Activated T-cell treated with anti-CD3 and anti-CD28 coated beads, Interleukin-2, amount 50 U/mL, for 48 hours (primary cell): ENCODE measurements at regions not wholly inside any gene's neighbourhood (a gene's known extent, or its start where the extent isn't known, plus 50 kb on each side); places are given as distances from the start of the nearest gene placed in this dataset.

Experiments
- DNase-seq, 2 experiments: peaks; one replicate each; pipeline ENCODE4 v3.0.0-alpha.2; 2020

DNA sequence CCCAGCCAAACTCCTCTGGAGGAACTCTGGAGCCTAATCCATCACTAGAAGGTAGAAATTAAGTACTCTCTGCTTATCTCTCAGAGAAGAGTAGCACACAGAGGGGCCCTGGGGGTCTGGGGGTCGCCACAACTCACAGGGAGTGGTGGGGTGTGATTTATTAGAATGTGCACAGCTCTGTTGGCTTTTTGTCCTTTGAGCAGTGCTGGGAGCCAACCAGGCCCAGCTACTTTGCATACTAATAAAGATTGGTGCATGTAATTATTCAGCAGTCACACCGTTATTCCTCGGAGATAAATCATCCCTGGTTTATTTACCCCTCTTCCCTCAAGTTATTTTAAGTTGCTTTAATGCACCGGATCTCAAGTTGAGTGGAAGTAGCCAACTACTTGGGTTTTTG is 606.7 kb upstream of the EEF2KMT start:
- no peak for DNase-seq

DNA sequence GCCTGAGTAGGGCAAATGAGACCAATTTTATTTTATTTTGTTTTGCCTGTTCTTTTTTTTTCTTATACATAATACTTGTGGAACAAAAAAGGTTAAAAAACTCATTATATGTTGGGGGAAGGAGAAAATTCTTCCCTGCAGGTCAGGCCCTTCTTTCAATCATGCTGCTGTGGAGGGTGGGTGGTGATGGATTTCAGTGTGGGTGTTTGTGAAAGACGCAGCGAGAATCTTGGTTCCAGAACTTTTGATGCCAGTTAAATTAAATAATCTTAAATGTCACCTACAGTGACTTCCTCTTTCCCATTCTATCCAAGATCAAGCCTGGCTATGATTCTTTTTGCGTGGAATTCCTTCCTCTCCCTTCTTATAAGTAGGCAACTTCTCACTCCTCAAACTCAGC is 595.8 kb upstream of the EEF2KMT start:
- no peak for DNase-seq

DNA sequence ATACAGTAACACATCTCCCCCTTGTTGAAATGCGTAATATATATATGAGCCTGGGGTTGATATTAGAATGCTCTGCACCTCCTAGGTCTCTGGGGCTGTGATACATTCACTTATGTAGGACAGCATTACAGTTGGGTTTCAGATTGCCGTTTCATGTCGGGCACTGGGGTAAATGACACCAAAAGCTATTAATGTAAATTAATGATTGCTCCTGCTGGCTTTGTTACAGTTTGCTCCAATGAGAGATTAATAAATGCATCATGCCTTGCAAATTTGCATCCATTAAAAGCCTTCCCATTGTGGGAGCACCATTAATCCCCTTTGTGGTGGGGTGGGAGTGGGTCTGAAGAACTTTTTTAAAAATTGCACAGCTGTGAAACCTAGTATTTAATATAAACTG is 584.4 kb upstream of the EEF2KMT start:
- DNase-seq: no peak

DNA sequence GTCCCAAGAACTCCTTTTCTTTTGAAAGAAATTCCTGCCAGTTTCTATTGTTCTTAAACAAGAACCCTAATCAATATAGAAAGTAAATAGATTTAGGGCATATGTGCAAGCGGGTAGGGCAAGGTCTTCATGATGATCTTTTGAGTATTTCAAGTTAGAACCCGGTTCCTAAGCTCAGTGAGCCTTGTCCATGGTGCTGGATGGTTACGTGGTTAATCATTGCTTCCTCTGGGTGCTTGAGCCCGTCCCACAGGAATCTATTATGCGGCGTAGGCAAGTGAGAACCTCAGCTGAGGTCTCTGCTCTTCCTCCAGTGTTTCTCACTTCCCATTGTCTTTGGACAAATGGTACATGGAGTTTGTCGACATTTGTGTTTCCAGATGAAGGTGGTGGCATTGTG is 580.8 kb upstream of the EEF2KMT start:
- DNase-seq: no peak

DNA sequence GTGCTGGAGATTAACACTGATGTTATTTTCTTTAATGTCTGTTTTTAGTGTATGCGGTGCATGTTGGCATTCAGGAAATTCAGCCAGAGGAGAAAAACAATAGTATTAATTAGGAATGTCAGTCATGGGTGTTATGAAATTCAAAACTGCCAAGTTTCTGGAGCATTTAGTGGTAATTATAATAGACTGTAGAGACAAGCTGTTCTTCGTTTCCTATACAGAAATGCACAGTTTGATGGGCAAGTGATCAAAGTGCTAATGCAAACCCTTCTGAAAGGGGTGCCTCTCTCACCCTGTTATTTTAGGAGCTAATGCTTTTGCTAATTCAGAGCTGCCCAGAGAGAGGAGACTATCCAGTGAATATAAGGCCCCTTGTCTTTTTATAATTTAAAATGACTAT is 573.8 kb upstream of the EEF2KMT start:
- DNase-seq: no peak

DNA sequence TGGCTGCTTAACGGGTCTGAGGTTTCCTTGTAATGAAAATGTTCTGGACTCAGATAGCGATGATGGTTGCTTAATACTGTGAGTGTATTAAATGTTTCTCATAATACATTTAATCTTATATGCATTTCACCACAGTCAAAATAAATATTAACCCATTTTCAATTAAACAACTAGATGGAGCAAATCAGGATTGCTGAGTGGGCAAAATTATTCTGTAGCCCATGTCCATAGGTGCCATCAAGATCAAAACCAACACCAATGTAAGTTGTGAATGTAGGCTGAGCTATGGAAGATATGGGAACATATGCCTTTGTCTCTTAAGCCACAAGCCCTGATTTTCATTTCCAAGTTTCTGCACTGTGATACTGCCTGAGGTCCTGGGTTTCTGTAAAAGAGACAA is 572.6 kb upstream of the EEF2KMT start:
- no peak for DNase-seq

DNA sequence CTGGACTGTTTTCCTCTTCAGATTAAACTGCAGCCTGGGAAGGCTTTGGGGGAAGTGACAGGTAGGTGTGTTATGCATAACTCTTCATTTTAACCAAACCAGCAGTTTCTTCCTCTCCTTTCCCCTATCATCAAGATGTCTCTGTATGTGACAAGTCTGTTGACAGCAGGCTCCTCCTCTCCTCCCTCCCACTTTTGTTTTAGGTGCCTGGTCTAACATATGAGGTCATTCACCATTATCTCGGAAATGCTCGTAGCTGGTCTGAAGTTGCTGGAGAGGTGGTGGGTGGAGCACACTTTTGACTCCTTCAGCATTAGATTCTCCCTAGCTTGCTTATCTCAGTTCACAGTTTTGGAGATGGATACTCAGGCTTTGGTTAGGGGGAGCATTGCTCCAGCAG is 571.0 kb upstream of the EEF2KMT start:
- DNase-seq: no peak

DNA sequence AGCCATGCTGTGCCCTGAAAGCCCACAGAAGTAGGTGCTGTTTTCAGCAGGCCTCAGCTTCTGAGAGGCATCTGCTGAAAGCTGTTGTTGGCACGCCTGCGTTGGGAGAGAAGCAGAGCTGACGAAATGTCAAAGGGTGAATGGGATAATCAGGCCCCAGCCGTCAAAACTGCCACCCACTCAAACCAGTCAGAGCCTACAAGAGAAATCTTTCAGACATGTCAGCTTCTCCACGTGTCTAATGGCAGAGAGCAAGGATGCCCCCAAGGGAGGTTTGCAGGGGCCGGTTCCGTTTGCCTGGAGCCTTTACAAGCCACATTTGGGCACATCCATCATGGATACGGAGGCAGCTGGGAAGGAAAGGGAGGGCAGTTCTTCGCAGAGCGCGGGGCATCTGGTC is 568.2 kb upstream of the EEF2KMT start:
- DNase-seq: no peak

DNA sequence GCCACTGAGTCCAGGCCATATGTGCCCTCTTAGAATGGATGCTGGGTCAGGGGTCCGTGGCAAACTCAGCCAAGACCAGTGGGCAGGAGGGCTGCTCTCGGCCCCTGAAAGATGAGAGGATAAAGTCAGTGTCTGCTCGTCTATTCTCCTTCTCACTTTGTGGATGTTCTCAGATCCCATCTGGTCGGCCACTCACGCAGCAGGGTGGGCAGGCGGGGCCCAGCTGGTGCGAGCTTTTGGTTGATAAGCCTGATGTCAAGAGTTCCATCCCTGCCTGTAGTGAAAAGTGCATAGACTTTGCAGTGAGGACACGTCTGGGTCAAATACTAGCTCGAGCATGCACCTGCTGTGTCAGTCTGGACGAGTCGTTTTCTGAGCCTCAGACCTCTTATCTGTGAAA is 556.2 kb upstream of the EEF2KMT start:
- DNase-seq: no peak

DNA sequence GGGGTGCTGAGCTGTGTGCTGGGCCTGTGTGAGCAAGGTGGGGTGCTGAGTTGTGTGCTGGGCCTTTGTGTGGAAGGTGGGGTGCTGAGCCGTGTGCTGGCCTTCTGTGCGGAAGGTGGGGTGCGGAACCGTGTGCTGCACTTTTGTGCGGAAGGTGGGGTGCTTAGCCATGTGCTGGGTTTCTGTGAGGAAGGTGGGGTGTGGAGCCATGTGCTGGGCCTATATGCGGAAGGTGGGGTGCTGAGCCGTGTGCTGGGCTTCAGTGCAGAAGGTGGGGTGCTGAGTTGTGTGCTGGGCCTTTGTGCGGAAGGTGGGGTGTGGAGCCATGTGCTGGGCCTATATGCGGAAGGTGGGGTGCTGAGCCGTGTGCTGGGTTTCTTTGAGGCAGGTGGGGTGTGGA is 555.4 kb upstream of the EEF2KMT start:
- DNase-seq: no peak

DNA sequence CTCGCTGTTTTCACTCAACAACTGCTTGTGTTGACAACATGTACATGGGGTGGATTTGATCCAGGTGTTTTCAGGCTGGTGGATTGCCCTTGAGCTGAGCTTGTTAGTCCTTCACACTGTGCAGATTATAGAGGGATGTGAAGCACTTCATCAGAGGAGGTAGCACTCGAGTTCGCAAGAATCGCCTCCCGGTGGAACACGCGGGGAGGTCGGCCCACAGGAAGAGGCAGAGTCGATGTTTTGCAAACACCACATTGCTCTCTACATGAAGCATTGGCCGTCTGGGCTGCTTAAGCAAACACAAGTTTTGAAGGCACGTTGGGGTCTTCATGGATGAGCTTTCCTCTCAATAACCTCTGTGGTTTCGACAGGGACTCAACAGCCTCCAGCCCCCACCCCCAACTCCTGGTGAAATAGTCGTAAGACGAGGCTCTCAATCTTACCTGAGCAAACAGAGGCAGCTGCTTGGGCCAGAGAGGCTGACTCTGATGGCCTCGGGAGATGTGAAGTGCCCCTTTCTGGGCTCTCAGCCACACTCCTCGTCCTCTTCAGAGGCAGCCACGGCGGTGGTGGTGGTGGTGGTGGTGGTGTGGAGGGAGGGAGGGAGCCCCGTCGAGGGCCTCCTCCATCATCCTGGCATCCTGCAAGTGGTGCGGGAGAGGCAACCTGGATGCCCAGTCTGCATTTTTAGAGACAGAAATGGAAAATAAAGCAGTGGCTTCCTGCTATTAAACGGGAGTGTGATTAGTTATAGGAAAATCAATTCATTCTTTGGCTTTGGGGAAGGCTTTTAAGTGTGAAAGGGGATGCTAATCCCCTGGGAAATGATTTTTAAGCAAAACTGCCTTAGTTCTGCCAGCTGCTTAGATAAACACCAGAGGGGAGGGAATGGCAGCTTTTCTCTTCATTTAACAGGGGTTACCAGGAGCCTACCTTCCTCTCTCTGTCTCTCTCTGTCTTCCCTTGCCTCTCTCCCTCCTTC is 552.5 kb upstream of the EEF2KMT start:
- DNase-seq: no peak

DNA sequence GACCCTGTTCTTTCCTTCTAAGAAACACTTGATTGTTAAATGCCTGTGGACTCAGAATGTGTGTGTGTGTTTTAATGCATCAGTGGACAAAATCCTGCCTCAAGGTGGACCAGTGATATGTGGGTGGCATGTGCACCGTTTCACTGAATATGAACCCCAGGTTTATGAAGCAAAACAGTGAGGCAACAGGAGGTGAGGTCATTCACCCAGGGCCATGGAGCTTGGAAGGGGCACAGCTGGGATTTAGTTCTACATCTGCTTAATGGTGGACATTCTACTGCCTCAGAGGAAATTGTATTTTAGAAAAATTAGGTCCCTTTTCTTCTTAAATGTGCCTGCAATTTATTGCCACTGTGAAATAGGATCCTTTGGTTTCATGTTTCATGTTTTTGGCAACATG is 549.5 kb upstream of the EEF2KMT start:
- no peak for DNase-seq

DNA sequence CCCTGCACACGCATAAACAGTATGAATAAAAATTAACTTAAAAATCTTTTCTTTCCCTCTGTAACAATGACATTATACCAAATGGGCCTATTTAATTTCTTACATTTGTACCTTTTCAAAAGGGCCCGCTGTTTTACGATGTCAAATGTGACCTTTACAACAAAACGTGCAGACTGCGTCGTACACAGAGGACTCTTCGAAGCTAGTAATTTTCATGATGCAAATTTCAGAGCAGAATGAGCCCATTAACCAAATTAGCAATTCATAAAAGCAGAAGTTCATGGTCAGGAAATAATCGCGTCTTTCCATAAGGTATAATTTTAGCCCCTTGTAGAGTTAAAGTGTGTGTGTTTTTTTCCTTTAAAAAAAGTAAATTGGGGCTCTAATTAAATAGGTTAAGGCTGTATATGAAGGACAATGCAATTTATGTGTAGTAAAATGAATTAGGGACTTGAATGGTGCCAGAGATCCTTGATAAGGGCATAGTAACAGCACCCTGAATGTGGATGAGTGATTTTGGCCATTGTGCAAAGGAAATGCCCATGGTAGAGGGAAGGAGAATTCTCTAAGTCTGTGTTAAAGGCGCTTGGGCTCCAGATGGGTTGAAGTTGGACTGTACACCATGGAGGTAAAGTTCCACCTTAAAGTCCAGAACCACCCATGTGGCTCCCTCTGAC is 546.4 kb upstream of the EEF2KMT start:
- no peak for DNase-seq

DNA sequence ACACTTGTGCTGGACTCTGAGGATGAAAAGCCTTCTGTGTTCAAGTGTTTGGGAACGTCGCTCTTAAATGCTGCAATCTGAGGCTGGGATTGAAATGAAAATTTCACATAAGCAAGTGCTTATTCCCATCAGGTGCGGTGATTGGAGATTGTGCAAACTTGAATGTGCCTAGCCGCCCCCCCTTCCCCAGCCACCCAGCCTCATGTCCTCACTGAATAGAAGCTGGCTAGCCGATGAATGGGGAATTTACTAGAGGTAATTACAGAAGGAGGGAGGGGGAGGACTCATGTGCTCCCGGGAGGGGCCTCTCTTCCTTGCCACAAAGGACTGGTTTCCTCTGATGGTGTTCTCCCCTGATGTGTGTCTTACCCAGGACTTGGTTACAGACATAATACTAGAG is 544.8 kb upstream of the EEF2KMT start:
- DNase-seq: no peak

DNA sequence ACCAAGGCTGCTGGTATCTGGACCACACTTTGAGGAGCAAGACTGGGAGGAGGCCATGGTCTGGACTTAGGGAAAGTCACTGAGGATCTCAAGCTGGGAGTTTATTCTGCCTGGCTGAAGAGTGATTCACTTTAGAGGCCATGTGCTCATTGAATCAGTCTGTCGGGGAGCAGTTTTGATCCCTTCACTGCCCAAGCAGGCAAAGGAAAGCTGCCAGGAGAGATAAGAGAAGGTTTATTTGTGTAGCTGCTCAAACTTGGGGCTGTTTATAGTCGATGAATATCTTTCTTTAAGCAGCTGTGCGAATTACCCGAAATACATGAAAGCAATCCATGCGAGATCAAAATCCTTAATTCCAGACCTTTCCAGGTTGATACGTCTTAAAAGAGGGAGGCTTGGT is 544.4 kb upstream of the EEF2KMT start:
- DNase-seq: no peak

DNA sequence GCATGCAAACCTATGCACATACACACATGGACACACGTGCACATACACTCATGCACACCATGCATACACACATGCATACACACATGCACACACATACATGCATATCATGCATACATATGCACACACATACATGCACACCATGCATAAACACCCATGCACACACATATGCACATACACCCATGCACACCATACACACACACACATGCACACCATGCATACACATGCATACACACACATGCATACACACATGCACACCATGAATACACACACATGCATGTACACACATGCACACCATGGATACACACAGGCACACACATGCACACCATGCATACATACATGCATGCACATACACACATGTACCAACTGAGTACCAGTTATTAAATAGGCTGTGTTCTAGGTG is 543.3 kb upstream of the EEF2KMT start:
- no peak for DNase-seq

DNA sequence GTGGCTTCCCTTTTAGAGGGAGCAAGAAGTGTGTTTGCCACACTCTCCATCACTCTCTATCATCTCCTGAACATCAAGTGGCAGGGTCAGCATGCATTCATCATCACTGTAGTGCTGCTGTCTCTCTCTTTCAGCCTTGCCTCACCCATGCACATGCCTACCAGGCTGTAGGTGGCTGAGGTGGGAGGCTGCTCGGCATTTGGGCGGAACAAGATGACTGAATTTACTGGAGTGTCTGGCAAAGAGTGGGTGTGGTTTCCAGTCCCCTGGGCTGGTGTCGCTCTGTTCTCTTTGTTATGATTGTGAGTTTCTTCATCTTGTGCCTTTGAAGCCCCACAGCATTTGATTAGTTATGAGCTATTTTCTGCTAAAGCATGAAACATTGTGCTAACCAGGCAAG is 541.9 kb upstream of the EEF2KMT start:
- DNase-seq: no peak

DNA sequence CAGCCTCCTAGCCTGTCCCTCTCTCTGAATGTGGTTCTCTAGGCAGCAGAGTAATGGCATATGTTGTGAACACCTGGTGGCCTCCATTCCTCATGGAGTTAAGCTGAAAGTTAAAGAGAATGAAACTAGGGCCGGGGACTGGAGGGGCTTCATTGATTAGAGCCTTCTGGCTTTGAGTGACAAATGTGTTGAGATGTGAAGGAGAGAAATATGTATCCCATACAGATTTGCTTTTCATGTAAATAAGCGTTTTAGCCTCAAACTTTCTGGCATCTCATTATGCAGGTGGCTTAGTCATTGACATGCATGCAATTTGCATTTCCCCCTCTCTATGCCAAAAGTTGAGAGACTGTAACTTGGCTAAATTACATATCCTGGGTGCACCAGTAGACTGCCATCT is 537.7 kb upstream of the EEF2KMT start:
- no peak for DNase-seq

DNA sequence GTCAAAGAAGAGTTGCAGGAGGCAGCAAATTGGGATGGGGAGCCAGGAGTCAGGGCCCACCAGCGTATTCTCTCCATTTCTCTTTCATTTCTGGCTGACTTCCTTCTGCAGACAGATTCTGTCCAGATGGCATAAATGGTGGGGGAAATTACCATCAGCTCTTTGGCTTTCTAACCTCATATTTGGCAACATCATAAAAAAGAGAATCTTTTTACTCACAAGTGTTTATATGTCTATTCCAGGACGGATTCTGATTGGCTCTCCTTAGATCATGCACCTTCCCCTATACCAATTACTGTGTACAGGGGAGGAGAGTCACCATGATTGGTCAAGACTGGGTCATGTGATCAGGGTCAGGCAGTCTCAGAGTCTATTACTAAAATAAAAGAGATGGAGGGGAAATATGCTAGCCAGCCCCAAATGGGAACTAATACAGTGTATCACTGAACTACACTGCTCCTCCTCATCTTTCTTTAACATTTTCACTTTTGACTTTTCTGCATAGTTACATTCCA is 537.1 kb upstream of the EEF2KMT start:
- no peak for DNase-seq

DNA sequence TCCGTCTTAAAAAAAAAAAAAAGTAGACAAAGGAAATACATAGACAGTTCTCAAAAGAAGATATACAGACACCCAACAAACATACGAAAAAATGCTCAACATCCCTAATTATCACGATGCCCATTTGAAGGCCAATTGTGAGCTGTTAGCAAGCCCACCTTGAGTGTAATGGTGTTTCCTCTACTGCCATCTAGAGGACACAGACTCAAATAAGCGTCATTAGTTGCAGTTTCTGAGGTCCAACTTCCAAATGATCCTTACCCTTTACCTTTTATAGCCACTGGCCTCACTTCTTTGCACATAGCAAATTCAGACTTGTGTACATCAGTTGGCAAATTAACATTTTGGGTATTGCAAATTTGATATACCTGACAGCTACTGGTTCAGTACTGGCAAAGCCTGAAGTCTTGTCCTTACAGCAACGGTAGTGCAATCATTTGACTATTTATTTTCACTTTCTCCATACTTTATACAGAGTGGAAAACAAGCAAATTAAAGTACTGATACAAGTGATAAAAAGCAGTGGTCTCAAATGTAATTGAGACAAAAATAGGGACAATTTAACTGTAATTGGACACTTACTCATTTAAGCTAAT is 536.3 kb upstream of the EEF2KMT start:
- no peak for DNase-seq

DNA sequence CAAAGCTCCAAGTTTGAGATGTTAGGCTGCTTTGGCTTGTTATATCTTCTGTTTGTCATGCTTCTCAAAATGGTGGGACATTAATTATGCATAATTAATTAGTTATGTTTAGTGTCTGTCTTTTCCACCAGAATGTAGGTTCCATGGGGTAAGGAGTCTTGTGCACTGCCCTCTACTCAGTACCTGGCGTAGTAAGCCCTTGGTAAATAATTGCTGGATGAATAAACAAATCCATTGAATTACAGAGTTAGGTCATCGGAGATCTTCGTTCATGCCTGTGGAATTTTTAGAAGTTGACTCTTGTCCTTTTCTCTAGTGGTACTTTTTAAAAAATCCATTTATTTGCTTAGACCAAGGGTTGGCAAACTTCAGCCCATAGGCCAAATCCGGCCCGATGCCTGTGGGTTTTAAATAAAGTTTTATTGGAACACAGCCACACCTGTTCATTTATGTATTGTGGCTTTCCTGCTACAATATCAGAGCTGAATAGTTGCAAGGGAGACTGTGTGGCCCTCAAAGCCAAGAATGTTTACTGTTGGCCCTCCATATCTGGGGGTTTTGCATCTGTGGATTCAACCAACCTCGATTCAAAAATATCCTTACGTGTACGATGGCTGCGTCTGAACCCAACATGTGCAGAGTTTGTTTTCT is 524.8 kb upstream of the EEF2KMT start:
- no peak for DNase-seq

DNA sequence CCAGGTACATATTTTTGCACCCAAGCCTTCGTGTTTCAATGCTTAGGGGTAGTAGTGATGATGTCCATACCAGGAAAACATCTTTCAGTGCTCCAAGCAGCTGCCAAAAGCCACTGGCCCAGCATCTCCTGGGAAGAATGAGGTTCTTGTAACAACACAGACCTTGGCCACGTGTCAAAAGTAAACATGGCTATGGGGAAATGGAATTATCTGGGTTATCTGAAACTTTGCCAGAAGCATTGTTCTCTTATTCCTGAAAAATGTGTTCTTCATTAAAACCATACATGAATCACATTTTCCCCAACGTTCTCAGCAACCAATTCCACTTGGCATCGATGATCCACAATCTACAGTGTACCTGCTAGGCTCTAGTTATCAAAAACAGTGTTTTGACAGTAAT is 524.2 kb upstream of the EEF2KMT start:
- no peak for DNase-seq

DNA sequence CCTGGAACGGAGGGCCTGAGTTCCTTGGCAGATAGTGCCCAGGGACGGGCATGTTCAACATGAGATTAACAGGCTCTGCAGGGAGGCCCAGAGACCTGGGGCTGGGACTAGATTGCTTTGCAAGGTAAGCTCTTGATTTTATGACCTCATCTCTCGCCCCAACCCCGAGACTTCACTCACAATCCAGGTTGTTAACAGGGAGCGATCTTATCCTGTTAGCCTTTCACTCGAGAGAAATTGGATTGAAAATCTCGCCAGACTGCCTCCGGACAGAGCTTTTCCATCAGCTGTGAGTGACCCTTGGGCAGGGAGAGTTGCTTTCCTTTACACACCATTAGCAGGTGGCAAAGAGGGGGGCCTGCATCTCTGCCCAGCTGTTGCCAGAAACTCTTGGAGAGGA is 521.7 kb upstream of the EEF2KMT start:
- DNase-seq: no peak
